GM23338 (cell line): ENCODE measurements at regions not wholly inside any gene's neighbourhood (a gene's known extent, or its start where the extent isn't known, plus 50 kb on each side); places are given as distances from the start of the nearest gene placed in this dataset.

Source experiments
- ATAC-seq: fragments of 200-7000 bp; cut with Tn5 transposase; 3 replicates; pipeline ENCODE4 v1.9.1; 2020
- DNase-seq: peaks from one replicate; pipeline ENCODE4 v3.0.0-alpha.2; 2015; ENCODE audit warnings: low spot score
- H2AFZ ChIP-seq: fragments of 200-600 bp; sonication (generic); 2 replicates; pipeline ENCODE4 v1.8.0; 2016; ENCODE audit warnings: antibody characterized with exemption, mild to moderate bottlenecking, moderate library complexity
- H3F3A ChIP-seq: fragments of 200-600 bp; sonication (generic); replicated peaks from 2 replicates; pipeline ENCODE4 v1.8.0; 2017; ENCODE audit warnings: antibody characterized with exemption, mixed run types, low read depth
- H3K27ac ChIP-seq: fragments of 200-600 bp; sonication (generic); 2 replicates; pipeline ENCODE4 v1.6.1; 2016; ENCODE audit warnings: low read depth
- H3K27me3 ChIP-seq: fragments of 200-600 bp; sonication (generic); 2 replicates; pipeline ENCODE4 v1.8.0; 2016; ENCODE audit warnings: mild to moderate bottlenecking, mixed run types, moderate library complexity; ENCODE audit not compliant: insufficient read depth
- H3K36me3 ChIP-seq: fragments of 200-600 bp; sonication (generic); 2 replicates; pipeline ENCODE4 v1.8.0; 2016; ENCODE audit warnings: mild to moderate bottlenecking; ENCODE audit not compliant: insufficient read depth
- H3K4me1 ChIP-seq: fragments of 200-600 bp; sonication (generic); 2 replicates; pipeline ENCODE4 v1.8.0; 2016; ENCODE audit warnings: mild to moderate bottlenecking, moderate library complexity; ENCODE audit not compliant: insufficient read depth
- H3K4me2 ChIP-seq: fragments of 200-600 bp; sonication (generic); 2 replicates; pipeline ENCODE4 v1.7.1; 2017; ENCODE audit warnings: mixed run types
- H3K4me3 ChIP-seq: fragments of 200-600 bp; sonication (generic); 2 replicates; pipeline ENCODE4 v1.6.1; 2016; ENCODE audit warnings: mixed run types
- H3K79me2 ChIP-seq: fragments of 200-600 bp; sonication (generic); replicated peaks from 2 replicates; pipeline ENCODE4 v1.8.0; 2017; ENCODE audit warnings: mild to moderate bottlenecking; ENCODE audit not compliant: insufficient read depth
- H3K9me2 ChIP-seq: fragments of 200-600 bp; sonication (generic); 2 replicates; pipeline ENCODE4 v1.8.0; 2017; ENCODE audit not compliant: insufficient read depth
- H4K20me1 ChIP-seq: fragments of 200-600 bp; sonication (generic); replicated peaks from 2 replicates; pipeline ENCODE4 v1.8.0; 2017; ENCODE audit warnings: mild to moderate bottlenecking; ENCODE audit not compliant: insufficient read depth
- H3K27ac Mint-ChIP-seq: 2 replicates; pipeline ENCODE4 v1.8.0; 2020; ENCODE audit warnings: inconsistent platforms, mild to moderate bottlenecking, moderate library complexity, mixed read lengths
- H3K27me3 Mint-ChIP-seq: 3 replicates; pipeline ENCODE4 v1.8.0; 2022; ENCODE audit warnings: low read depth, mild to moderate bottlenecking, moderate library complexity, mixed read lengths, inconsistent platforms; ENCODE audit not compliant: insufficient read depth, poor library complexity
- H3K36me3 Mint-ChIP-seq: 3 replicates; pipeline ENCODE4 v1.8.0; 2021; ENCODE audit warnings: low read depth, mild to moderate bottlenecking, inconsistent platforms, moderate library complexity, mixed read lengths
- H3K4me1 Mint-ChIP-seq: 3 replicates; pipeline ENCODE4 v1.8.0; 2020; ENCODE audit warnings: mild to moderate bottlenecking, inconsistent platforms, mixed read lengths
- H3K4me3 Mint-ChIP-seq: 3 replicates; pipeline ENCODE4 v1.8.0; 2021; ENCODE audit warnings: moderate library complexity, mild to moderate bottlenecking, inconsistent platforms, mixed read lengths
- H3K9me3 Mint-ChIP-seq: 3 replicates; pipeline ENCODE4 v1.8.0; 2020; ENCODE audit warnings: moderate library complexity, mild to moderate bottlenecking, inconsistent platforms, mixed read lengths
- CREB1 ChIP-seq: fragments of 250-450 bp; sonication (Bioruptor Pico); IDR thresholded peaks from 2 replicates; pipeline ENCODE4 v1.5.0; 2020; ENCODE audit warnings: low read depth, mild to moderate bottlenecking, moderate library complexity
- EZH2 ChIP-seq: fragments of 200-600 bp; sonication (generic); IDR thresholded peaks from one replicate; pipeline ENCODE4 v1.8.0; 2017; ENCODE audit warnings: antibody characterized with exemption, mild to moderate bottlenecking, low read depth; ENCODE audit not compliant: unreplicated experiment
- EZH2phosphoT487 ChIP-seq: fragments of 200-600 bp; sonication (generic); IDR thresholded peaks from one replicate; pipeline ENCODE4 v1.8.1; 2018; ENCODE audit warnings: antibody characterized with exemption; ENCODE audit not compliant: unreplicated experiment
- JUNB ChIP-seq: IDR thresholded peaks from one replicate; pipeline ENCODE4 v1.6.1; 2016; ENCODE audit warnings: antibody characterized with exemption; ENCODE audit not compliant: unreplicated experiment
- NANOG ChIP-seq: IDR thresholded peaks from 2 replicates; pipeline ENCODE4 v1.6.1; 2016; ENCODE audit warnings: antibody characterized with exemption, borderline replicate concordance
- POLR2AphosphoS5 ChIP-seq: IDR thresholded peaks from 2 replicates; pipeline ENCODE4 v1.6.1; 2016; ENCODE audit warnings: antibody characterized with exemption, low read depth
- STAT1 ChIP-seq: IDR thresholded peaks from one replicate; pipeline ENCODE4 v1.6.1; 2016; ENCODE audit warnings: antibody characterized with exemption; ENCODE audit not compliant: unreplicated experiment
- ZNF114 ChIP-seq: fragments of 250-450 bp; sonication (Bioruptor Pico); IDR thresholded peaks from 2 replicates; pipeline ENCODE4 v1.5.0; 2020; ENCODE audit warnings: mild to moderate bottlenecking, moderate library complexity
- ZNF331 ChIP-seq: fragments of 250-450 bp; sonication (Bioruptor Pico); IDR thresholded peaks from 2 replicates; pipeline ENCODE4 v1.5.0; 2020; ENCODE audit warnings: low read depth, mild to moderate bottlenecking, moderate library complexity
- TF ChIP-seq, protein P1 (sequence below), 2 experiments: fragments of 200-600 bp in 1 of 2; sonication (generic) in 1 of 2; conservative IDR thresholded peaks; 2 replicates each; pipeline versions ENCODE4 v1.5.1 to v1.6.1; 2016 to 2017; ENCODE audit warnings: antibody characterized with exemption in 2 of 2, low read depth in 2 of 2, mild to moderate bottlenecking in 2 of 2, moderate library complexity in 1 of 2
- TF ChIP-seq, protein P2 (sequence below): fragments of 250-450 bp; sonication (Bioruptor Pico); IDR thresholded peaks from 2 replicates; pipeline ENCODE4 v1.5.0; 2020; ENCODE audit warnings: mild to moderate bottlenecking, moderate library complexity
- TF ChIP-seq, protein P3 (sequence below): IDR thresholded peaks from 2 replicates; pipeline ENCODE4 v1.6.1; 2016; ENCODE audit warnings: antibody characterized with exemption

DNA sequence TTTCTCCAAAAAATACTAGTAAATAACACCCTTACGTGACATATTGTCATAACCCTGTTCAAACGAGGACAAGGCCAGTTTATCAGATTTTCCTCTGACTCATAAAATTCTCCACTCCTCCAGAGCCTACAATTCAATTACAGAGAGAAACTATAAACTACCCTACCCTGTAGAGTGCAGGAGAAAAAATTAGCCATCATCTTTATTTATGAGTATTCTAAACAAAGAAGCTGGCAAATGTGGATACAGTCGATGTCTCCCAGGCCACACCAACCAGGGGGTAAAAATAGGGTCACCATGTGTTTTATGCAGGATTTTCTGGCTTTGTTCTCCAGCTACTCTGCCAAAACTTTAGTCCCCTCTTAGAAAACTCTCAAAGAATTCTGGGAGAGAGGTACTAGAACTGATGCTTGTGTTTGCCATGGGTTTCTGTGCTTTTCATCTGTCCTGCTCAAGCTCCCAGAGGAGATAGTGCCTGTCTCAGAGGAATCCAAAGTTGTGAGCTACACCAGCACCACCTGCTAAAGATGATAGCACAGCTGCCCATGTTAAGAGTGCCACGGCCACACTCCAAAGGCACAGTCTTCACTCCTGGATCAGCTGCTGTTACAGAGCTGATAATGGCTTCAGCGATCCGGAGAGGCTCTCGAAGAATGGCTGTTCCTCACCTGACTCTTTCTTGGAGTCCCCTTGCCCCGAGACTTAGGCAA, 150.2 kb downstream of the IMPG2 start:
- no peak overlapping the region for H2AFZ ChIP-seq

DNA sequence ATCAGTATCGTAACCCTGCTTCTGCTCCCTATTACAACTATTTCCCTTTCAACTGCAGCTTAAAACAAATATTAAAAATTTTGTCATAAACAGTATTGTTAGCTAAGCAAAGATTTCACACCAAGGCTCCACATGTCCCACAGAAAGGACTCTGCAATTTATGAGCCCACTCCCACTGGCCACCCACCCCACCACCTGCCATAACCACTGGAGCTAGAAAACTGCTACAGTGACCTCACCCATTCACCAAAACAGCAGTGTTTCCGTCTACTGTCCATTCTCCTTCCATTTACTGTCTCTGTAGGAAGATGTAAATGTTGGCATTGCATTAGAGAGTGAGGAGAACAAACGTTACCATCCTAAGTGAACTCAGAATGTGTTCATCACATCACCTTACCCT, 150.9 kb downstream of the IMPG2 start:
- Mint-ChIP-seq H3K27me3 (no peaks in the 10 kb centered on the region), H3K9me3 (peaks cover 3% of the 10 kb centered on the region; the same call in 1 of the 3 replicates), H3K4me3 (no peak overlapping the region), H3K36me3 (no peaks in the 10 kb centered on the region), H3K4me1 (no peaks in the 10 kb centered on the region), H3K27ac (no peak overlapping the region)
- H3K9me2 ChIP-seq: peaks cover 10% of the 10 kb centered on the region; the same call in 1 of the 2 replicates
- no peaks in the 10 kb centered on the region for H3K27me3 ChIP-seq
- H3K79me2 ChIP-seq: no peaks in the 10 kb centered on the region
- H4K20me1 ChIP-seq: no peaks in the 10 kb centered on the region; the same call in 1 of the 2 replicates
- no peak overlapping the region for H3K27ac ChIP-seq
- no peaks in the 10 kb centered on the region for H3F3A ChIP-seq
- H2AFZ ChIP-seq: no peak overlapping the region
- no peaks in the 10 kb centered on the region for H3K4me1 ChIP-seq
- DNase-seq: no peak
- ATAC-seq: no peak
- H3K36me3 ChIP-seq: no peaks in the 10 kb centered on the region
- H3K4me3 ChIP-seq: no peak overlapping the region
- H3K4me2 ChIP-seq: no peak overlapping the region
- TF ChIP-seq ZNF114 (CRISPR knock-in tag) (no peak), EZH2phosphoT487 (no peak), ZNF331 (no peak), STAT1 (no peak), POLR2AphosphoS5 (no peak), EZH2 (no peak), JUNB (no peak), CREB1 (no peak), NANOG (no peak)
- TF ChIP-seq, protein P1, sequence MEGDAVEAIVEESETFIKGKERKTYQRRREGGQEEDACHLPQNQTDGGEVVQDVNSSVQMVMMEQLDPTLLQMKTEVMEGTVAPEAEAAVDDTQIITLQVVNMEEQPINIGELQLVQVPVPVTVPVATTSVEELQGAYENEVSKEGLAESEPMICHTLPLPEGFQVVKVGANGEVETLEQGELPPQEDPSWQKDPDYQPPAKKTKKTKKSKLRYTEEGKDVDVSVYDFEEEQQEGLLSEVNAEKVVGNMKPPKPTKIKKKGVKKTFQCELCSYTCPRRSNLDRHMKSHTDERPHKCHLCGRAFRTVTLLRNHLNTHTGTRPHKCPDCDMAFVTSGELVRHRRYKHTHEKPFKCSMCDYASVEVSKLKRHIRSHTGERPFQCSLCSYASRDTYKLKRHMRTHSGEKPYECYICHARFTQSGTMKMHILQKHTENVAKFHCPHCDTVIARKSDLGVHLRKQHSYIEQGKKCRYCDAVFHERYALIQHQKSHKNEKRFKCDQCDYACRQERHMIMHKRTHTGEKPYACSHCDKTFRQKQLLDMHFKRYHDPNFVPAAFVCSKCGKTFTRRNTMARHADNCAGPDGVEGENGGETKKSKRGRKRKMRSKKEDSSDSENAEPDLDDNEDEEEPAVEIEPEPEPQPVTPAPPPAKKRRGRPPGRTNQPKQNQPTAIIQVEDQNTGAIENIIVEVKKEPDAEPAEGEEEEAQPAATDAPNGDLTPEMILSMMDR (conservative IDR thresholded peaks at IDR 0.05; ENCODE audit: low read depth in 2 of 2): no peak
- TF ChIP-seq, protein P2, sequence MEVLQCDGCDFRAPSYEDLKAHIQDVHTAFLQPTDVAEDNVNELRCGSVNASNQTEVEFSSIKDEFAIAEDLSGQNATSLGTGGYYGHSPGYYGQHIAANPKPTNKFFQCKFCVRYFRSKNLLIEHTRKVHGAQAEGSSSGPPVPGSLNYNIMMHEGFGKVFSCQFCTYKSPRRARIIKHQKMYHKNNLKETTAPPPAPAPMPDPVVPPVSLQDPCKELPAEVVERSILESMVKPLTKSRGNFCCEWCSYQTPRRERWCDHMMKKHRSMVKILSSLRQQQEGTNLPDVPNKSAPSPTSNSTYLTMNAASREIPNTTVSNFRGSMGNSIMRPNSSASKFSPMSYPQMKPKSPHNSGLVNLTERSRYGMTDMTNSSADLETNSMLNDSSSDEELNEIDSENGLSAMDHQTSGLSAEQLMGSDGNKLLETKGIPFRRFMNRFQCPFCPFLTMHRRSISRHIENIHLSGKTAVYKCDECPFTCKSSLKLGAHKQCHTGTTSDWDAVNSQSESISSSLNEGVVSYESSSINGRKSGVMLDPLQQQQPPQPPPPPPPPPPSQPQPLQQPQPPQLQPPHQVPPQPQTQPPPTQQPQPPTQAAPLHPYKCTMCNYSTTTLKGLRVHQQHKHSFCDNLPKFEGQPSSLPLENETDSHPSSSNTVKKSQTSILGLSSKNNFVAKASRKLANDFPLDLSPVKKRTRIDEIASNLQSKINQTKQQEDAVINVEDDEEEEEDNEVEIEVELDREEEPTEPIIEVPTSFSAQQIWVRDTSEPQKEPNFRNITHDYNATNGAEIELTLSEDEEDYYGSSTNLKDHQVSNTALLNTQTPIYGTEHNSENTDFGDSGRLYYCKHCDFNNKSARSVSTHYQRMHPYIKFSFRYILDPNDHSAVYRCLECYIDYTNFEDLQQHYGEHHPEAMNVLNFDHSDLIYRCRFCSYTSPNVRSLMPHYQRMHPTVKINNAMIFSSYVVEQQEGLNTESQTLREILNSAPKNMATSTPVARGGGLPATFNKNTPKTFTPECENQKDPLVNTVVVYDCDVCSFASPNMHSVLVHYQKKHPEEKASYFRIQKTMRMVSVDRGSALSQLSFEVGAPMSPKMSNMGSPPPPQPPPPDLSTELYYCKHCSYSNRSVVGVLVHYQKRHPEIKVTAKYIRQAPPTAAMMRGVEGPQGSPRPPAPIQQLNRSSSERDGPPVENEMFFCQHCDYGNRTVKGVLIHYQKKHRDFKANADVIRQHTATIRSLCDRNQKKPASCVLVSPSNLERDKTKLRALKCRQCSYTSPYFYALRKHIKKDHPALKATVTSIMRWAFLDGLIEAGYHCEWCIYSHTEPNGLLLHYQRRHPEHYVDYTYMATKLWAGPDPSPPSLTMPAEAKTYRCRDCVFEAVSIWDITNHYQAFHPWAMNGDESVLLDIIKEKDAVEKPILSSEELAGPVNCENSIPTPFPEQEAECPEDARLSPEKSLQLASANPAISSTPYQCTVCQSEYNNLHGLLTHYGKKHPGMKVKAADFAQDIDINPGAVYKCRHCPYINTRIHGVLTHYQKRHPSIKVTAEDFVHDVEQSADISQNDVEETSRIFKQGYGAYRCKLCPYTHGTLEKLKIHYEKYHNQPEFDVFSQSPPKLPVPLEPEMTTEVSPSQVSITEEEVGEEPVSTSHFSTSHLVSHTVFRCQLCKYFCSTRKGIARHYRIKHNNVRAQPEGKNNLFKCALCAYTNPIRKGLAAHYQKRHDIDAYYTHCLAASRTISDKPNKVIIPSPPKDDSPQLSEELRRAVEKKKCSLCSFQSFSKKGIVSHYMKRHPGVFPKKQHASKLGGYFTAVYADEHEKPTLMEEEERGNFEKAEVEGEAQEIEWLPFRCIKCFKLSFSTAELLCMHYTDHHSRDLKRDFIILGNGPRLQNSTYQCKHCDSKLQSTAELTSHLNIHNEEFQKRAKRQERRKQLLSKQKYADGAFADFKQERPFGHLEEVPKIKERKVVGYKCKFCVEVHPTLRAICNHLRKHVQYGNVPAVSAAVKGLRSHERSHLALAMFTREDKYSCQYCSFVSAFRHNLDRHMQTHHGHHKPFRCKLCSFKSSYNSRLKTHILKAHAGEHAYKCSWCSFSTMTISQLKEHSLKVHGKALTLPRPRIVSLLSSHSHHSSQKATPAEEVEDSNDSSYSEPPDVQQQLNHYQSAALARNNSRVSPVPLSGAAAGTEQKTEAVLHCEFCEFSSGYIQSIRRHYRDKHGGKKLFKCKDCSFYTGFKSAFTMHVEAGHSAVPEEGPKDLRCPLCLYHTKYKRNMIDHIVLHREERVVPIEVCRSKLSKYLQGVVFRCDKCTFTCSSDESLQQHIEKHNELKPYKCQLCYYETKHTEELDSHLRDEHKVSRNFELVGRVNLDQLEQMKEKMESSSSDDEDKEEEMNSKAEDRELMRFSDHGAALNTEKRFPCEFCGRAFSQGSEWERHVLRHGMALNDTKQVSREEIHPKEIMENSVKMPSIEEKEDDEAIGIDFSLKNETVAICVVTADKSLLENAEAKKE (CRISPR knock-in tag): no peak
- TF ChIP-seq, protein P3, sequence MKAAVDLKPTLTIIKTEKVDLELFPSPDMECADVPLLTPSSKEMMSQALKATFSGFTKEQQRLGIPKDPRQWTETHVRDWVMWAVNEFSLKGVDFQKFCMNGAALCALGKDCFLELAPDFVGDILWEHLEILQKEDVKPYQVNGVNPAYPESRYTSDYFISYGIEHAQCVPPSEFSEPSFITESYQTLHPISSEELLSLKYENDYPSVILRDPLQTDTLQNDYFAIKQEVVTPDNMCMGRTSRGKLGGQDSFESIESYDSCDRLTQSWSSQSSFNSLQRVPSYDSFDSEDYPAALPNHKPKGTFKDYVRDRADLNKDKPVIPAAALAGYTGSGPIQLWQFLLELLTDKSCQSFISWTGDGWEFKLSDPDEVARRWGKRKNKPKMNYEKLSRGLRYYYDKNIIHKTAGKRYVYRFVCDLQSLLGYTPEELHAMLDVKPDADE: no peak

More for the DNA sequence above, 150.2 kb downstream of the IMPG2 start:
- H4K20me1 ChIP-seq: no peaks in the 10 kb centered on the region
- H3K36me3 Mint-ChIP-seq: no peaks in the 10 kb centered on the region
- ATAC-seq (no peak), DNase-seq (no peak)
- no peaks in the 10 kb centered on the region for H3K79me2 ChIP-seq
- H3K27ac ChIP-seq: no peak overlapping the region
- H3F3A ChIP-seq: no peaks in the 10 kb centered on the region
- H3K9me2 ChIP-seq: peaks cover 10% of the 10 kb centered on the region; the same call in 1 of the 2 replicates
- peaks cover 7% of the 10 kb centered on the region; the same call in 1 of the 3 replicates for H3K9me3 Mint-ChIP-seq
- no peak overlapping the region for H3K4me2 ChIP-seq
- H3K27ac Mint-ChIP-seq: no peak overlapping the region
- no peaks in the 10 kb centered on the region for H3K27me3 Mint-ChIP-seq
- no peak for TF ChIP-seq EZH2
- TF ChIP-seq ZNF114 (CRISPR knock-in tag): no peak
- H3K4me1 Mint-ChIP-seq: no peaks in the 10 kb centered on the region
- H3K36me3 ChIP-seq: no peaks in the 10 kb centered on the region
- no peaks in the 10 kb centered on the region for H3K27me3 ChIP-seq
- no peak overlapping the region for H3K4me3 ChIP-seq
- H3K4me1 ChIP-seq: no peaks in the 10 kb centered on the region
- no peak overlapping the region for H3K4me3 Mint-ChIP-seq
